SK-N-SH treated with all-trans-retinoic acid at 6 μM for 48 hours (cell line): ENCODE measurements at regions not wholly inside any gene's neighbourhood (a gene's known extent, or its start where the extent isn't known, plus 50 kb on each side); places are given as distances from the start of the nearest gene placed in this dataset.

Experiments
- ATAC-seq: fragments of 200-7000 bp; cut with Tn5 transposase; 3 replicates; pipeline ENCODE4 v1.9.1; 2020; ENCODE audit warnings: mild to moderate bottlenecking, moderate library complexity
- ARNTL ChIP-seq: fragments of 450-650 bp; formaldehyde crosslinking; IDR thresholded peaks from 2 replicates; pipeline ENCODE4 v1.5.0; 2020; ENCODE audit warnings: low read depth, mild to moderate bottlenecking, moderate library complexity, borderline replicate concordance
- BACH2 ChIP-seq: fragments of 250-450 bp; sonication (Bioruptor Pico); IDR thresholded peaks from 2 replicates; pipeline ENCODE4 v1.9.0; 2021; ENCODE audit warnings: mild to moderate bottlenecking, borderline replicate concordance
- CREB5 ChIP-seq: fragments of 250-450 bp; sonication (Bioruptor Pico); IDR thresholded peaks from 2 replicates; pipeline ENCODE4 v1.5.1; 2020; ENCODE audit warnings: low read depth, mild to moderate bottlenecking, moderate library complexity
- CSDC2 ChIP-seq: fragments of 250-450 bp; sonication (Bioruptor Pico); IDR thresholded peaks from 2 replicates; pipeline ENCODE4 v1.5.0; 2020; ENCODE audit warnings: mild to moderate bottlenecking, moderate library complexity
- CSRNP3 ChIP-seq: fragments of 250-450 bp; sonication (Bioruptor Pico); IDR thresholded peaks from 2 replicates; pipeline ENCODE4 v1.5.1; 2021; ENCODE audit warnings: mild to moderate bottlenecking, moderate library complexity
- ESRRG ChIP-seq: fragments of 250-450 bp; sonication (Bioruptor Pico); IDR thresholded peaks from 2 replicates; pipeline ENCODE4 v1.6.1; 2021; ENCODE audit warnings: mild to moderate bottlenecking
- GLIS3 ChIP-seq: fragments of 250-450 bp; sonication (Bioruptor Pico); IDR thresholded peaks from 2 replicates; pipeline ENCODE4 v1.5.0; 2020; ENCODE audit warnings: mild to moderate bottlenecking, moderate library complexity
- ISL1 ChIP-seq: fragments of 250-450 bp; sonication (Bioruptor Pico); IDR thresholded peaks from 2 replicates; pipeline ENCODE4 v2.1.2; 2022; ENCODE audit warnings: mild to moderate bottlenecking, moderate library complexity
- OSR1 ChIP-seq: fragments of 250-450 bp; sonication (Bioruptor Pico); IDR thresholded peaks from 2 replicates; pipeline ENCODE4 v1.8.0; 2022; ENCODE audit warnings: moderate library complexity, mild to moderate bottlenecking, inconsistent platforms
- POU6F1 ChIP-seq: fragments of 250-450 bp; sonication (Bioruptor Pico); IDR thresholded peaks from 2 replicates; pipeline ENCODE4 v1.8.0; 2021; ENCODE audit warnings: low read depth, mild to moderate bottlenecking, moderate library complexity, borderline replicate concordance
- PPARA ChIP-seq: fragments of 250-450 bp; sonication (Bioruptor Pico); IDR thresholded peaks from 2 replicates; pipeline ENCODE4 v1.5.0; 2020; ENCODE audit warnings: mild to moderate bottlenecking, borderline replicate concordance
- RARB ChIP-seq: fragments of 250-450 bp; sonication (Bioruptor Pico); IDR thresholded peaks from 2 replicates; pipeline ENCODE4 v1.8.0; 2021; ENCODE audit warnings: mild to moderate bottlenecking, moderate library complexity
- SNAI2 ChIP-seq: fragments of 250-450 bp; sonication (Bioruptor Pico); IDR thresholded peaks from 2 replicates; pipeline ENCODE4 v1.5.0; 2020; ENCODE audit warnings: mild to moderate bottlenecking, moderate library complexity
- TCF4 ChIP-seq: fragments of 250-450 bp; sonication (Bioruptor Pico); IDR thresholded peaks from 2 replicates; pipeline ENCODE4 v1.8.0; 2021; ENCODE audit warnings: mild to moderate bottlenecking, moderate library complexity, borderline replicate concordance
- TOX ChIP-seq: fragments of 250-450 bp; sonication (Bioruptor Pico); IDR thresholded peaks from 2 replicates; pipeline ENCODE4 v1.8.0; 2021; ENCODE audit warnings: mild to moderate bottlenecking, moderate library complexity, borderline replicate concordance
- ZC3H10 ChIP-seq: fragments of 250-450 bp; sonication (Bioruptor Pico); IDR thresholded peaks from 2 replicates; pipeline ENCODE4 v1.5.1; 2021; ENCODE audit warnings: mild to moderate bottlenecking, moderate library complexity
- ZFP3 ChIP-seq: fragments of 250-450 bp; sonication (Bioruptor Pico); IDR thresholded peaks from 2 replicates; pipeline ENCODE4 v1.5.0; 2020; ENCODE audit warnings: mild to moderate bottlenecking, moderate library complexity
- ZFP30 ChIP-seq: fragments of 450-650 bp; formaldehyde crosslinking; IDR thresholded peaks from 2 replicates; pipeline ENCODE4 v1.5.0; 2022; ENCODE audit warnings: mild to moderate bottlenecking, moderate library complexity
- ZNF565 ChIP-seq: fragments of 450-650 bp; formaldehyde crosslinking; conservative IDR thresholded peaks from 2 replicates; pipeline ENCODE4 v1.5.0; 2020; ENCODE audit warnings: low read depth, mild to moderate bottlenecking, moderate library complexity
- ZNF70 ChIP-seq: fragments of 450-650 bp; formaldehyde crosslinking; IDR thresholded peaks from 2 replicates; pipeline ENCODE4 v1.5.0; 2020; ENCODE audit warnings: mild to moderate bottlenecking, moderate library complexity
- ZNF8 ChIP-seq: fragments of 450-650 bp; formaldehyde crosslinking; IDR thresholded peaks from 2 replicates; pipeline ENCODE4 v1.5.0; 2020; ENCODE audit warnings: mild to moderate bottlenecking, moderate library complexity

- no peak for ATAC-seq
- TF ChIP-seq ZNF8 (CRISPR knock-in tag): no peak
- TF ChIP-seq ISL1: no peak
- no peak for TF ChIP-seq BACH2 (CRISPR knock-in tag)
- no peak for TF ChIP-seq ZFP30 (CRISPR knock-in tag)
- no peak for TF ChIP-seq OSR1 (CRISPR knock-in tag)
- TF ChIP-seq CSRNP3 (CRISPR knock-in tag): no peak
- no peak for TF ChIP-seq RARB
- no peak for TF ChIP-seq ZNF70 (CRISPR knock-in tag)
- TF ChIP-seq ESRRG: no peak
- no peak for TF ChIP-seq POU6F1
- TF ChIP-seq GLIS3 (CRISPR knock-in tag): no peak
- no peak for TF ChIP-seq CREB5
These were observed 218.4 kb upstream of the HCCS start for GRCh38 chrX:10892621-10893225.

GRCh38 chrX:10893366-10893765 is 217.8 kb upstream of the HCCS start:
- no peak for ATAC-seq
- TF ChIP-seq ZNF8 (CRISPR knock-in tag): no peak
- TF ChIP-seq ZC3H10 (CRISPR knock-in tag): no peak
- TF ChIP-seq TCF4: no peak
- TF ChIP-seq CREB5: no peak
- no peak for TF ChIP-seq ISL1
- no peak for TF ChIP-seq OSR1 (CRISPR knock-in tag)
- no peak for TF ChIP-seq PPARA (CRISPR knock-in tag)
- no peak for TF ChIP-seq ARNTL
- no peak for TF ChIP-seq CSRNP3 (CRISPR knock-in tag)
- TF ChIP-seq BACH2 (CRISPR knock-in tag): no peak
- no peak for TF ChIP-seq ZNF565
- no peak for TF ChIP-seq TOX (CRISPR knock-in tag)
- TF ChIP-seq GLIS3 (CRISPR knock-in tag): no peak
- no peak for TF ChIP-seq SNAI2 (CRISPR knock-in tag)
- TF ChIP-seq POU6F1: no peak
- TF ChIP-seq ZNF70 (CRISPR knock-in tag): no peak
- no peak for TF ChIP-seq CSDC2

- no peak for ATAC-seq
- TF ChIP-seq TOX (CRISPR knock-in tag) (no peak), POU6F1 (no peak), CSDC2 (no peak), ZNF70 (CRISPR knock-in tag) (no peak), TCF4 (no peak), ZFP3 (CRISPR knock-in tag) (no peak), ZNF8 (CRISPR knock-in tag) (no peak), CREB5 (no peak), CSRNP3 (CRISPR knock-in tag) (no peak), GLIS3 (CRISPR knock-in tag) (no peak)
These were observed 217.2 kb upstream of the HCCS start for GRCh38 chrX:10893976-10894375.
